H9 (cell line): ENCODE measurements at regions not wholly inside any gene's neighbourhood (a gene's known extent, or its start where the extent isn't known, plus 50 kb on each side); places are given as distances from the start of the nearest gene placed in this dataset.
"Not testable (repeated sequence)": the region's sequence is repeated elsewhere in the genome, so short reads cannot be mapped to it uniquely, and the experiment has no call there.

Experiments
- DNase-seq: peaks from one replicate; pipeline ENCODE4 v3.0.0-alpha.2; 2017
- H2AFZ ChIP-seq: one replicate; pipeline ENCODE4 v1.6.1; 2013; ENCODE audit warnings: mild to moderate bottlenecking, low read length, control low read depth, moderate library complexity
- H2AK5ac ChIP-seq: 2 replicates; pipeline ENCODE4 v1.6.1; 2013; ENCODE audit warnings: low read length, control low read depth, mixed read lengths; ENCODE audit not compliant: insufficient read length
- H2BK120ac ChIP-seq: one replicate; pipeline ENCODE4 v1.6.1; 2013; ENCODE audit warnings: low read depth, mild to moderate bottlenecking, low read length, control low read depth, inconsistent platforms; ENCODE audit not compliant: poor library complexity, severe bottlenecking
- H2BK12ac ChIP-seq: 2 replicates; pipeline ENCODE4 v1.6.1; 2013; ENCODE audit warnings: low read length, control low read depth, mixed read lengths, low read depth; ENCODE audit not compliant: insufficient read length
- H2BK15ac ChIP-seq: 2 replicates; pipeline ENCODE4 v1.6.1; 2013; ENCODE audit warnings: low read depth, low read length, control low read depth
- H2BK20ac ChIP-seq: one replicate; pipeline ENCODE4 v1.6.1; 2013; ENCODE audit warnings: low read depth, mild to moderate bottlenecking, low read length, control low read depth, inconsistent platforms; ENCODE audit not compliant: poor library complexity, severe bottlenecking
- H2BK5ac ChIP-seq: 2 replicates; pipeline ENCODE4 v1.6.1; 2013; ENCODE audit warnings: low read length, control low read depth, mixed read lengths; ENCODE audit not compliant: insufficient read length
- H3K14ac ChIP-seq: 2 replicates; pipeline ENCODE4 v1.6.1; 2013; ENCODE audit warnings: low read length, control low read depth; ENCODE audit not compliant: insufficient read depth
- H3K18ac ChIP-seq: 2 replicates; pipeline ENCODE4 v1.6.1; 2013; ENCODE audit warnings: low read depth, mild to moderate bottlenecking, mixed read lengths, low read length, control low read depth; ENCODE audit not compliant: insufficient read length
- H3K23ac ChIP-seq: 2 replicates; pipeline ENCODE4 v1.6.1; 2013; ENCODE audit warnings: low read length, control low read depth, mixed read lengths, low read depth; ENCODE audit not compliant: insufficient read length
- H3K23me2 ChIP-seq: 2 replicates; pipeline ENCODE4 v1.6.1; 2013; ENCODE audit warnings: low read depth, mild to moderate bottlenecking, mixed read lengths, low read length, control low read depth; ENCODE audit not compliant: insufficient read length, poor library complexity, severe bottlenecking
- H3K27ac ChIP-seq: 2 replicates; pipeline ENCODE4 v1.5.1; 2013; ENCODE audit warnings: low read length, control low read depth, mixed read lengths, low read depth; ENCODE audit not compliant: insufficient read length
- H3K27me3 ChIP-seq: 2 replicates; pipeline ENCODE4 v1.6.1; 2013; ENCODE audit warnings: low read length, control low read depth, inconsistent platforms; ENCODE audit not compliant: insufficient read depth
- H3K4ac ChIP-seq: 2 replicates; pipeline ENCODE4 v1.6.1; 2013; ENCODE audit warnings: low read depth, mild to moderate bottlenecking, control low read depth, inconsistent platforms, low read length, moderate library complexity
- H3K4me1 ChIP-seq: 2 replicates; pipeline ENCODE4 v1.6.1; 2013; ENCODE audit warnings: low read length, control low read depth, inconsistent platforms; ENCODE audit not compliant: insufficient read depth
- H3K4me2 ChIP-seq: 2 replicates; pipeline ENCODE4 v1.6.1; 2013; ENCODE audit warnings: low read length, control low read depth, mixed read lengths; ENCODE audit not compliant: insufficient read length, insufficient read depth
- H3K56ac ChIP-seq: 2 replicates; pipeline ENCODE4 v1.6.1; 2013; ENCODE audit warnings: low read depth, mild to moderate bottlenecking, mixed read lengths, low read length, control low read depth; ENCODE audit not compliant: insufficient read length
- H3K79me1 ChIP-seq: 2 replicates; pipeline ENCODE4 v1.6.1; 2013; ENCODE audit warnings: low read depth, mild to moderate bottlenecking, moderate library complexity, low read length, control low read depth, inconsistent platforms; ENCODE audit not compliant: insufficient read depth, poor library complexity, severe bottlenecking
- H3K79me2 ChIP-seq: 2 replicates; pipeline ENCODE4 v1.6.1; 2013; ENCODE audit warnings: low read length, control low read depth, inconsistent platforms; ENCODE audit not compliant: insufficient read depth
- H3K9ac ChIP-seq: 2 replicates; pipeline ENCODE4 v1.6.1; 2013; ENCODE audit warnings: low read length, control low read depth, mixed read lengths; ENCODE audit not compliant: insufficient read length; ENCODE audit errors: extremely low read depth
- H3K9me3 ChIP-seq: one replicate; pipeline ENCODE4 v1.6.1; 2013; ENCODE audit warnings: low read depth, low read length, inconsistent platforms; ENCODE audit not compliant: control insufficient read depth
- H3T11ph ChIP-seq: one replicate; pipeline ENCODE4 v1.6.1; 2013; ENCODE audit warnings: mild to moderate bottlenecking, low read length, control low read depth, inconsistent platforms
- H4K20me1 ChIP-seq: one replicate; pipeline ENCODE4 v1.6.1; 2013; ENCODE audit not compliant: control insufficient read depth, insufficient read length, insufficient read depth
- H4K5ac ChIP-seq: 2 replicates; pipeline ENCODE4 v1.6.1; 2013; ENCODE audit warnings: low read depth, mild to moderate bottlenecking, mixed read lengths, low read length, control low read depth; ENCODE audit not compliant: insufficient read length
- H4K8ac ChIP-seq: replicated peaks from 2 replicates; pipeline ENCODE4 v1.6.1; 2013; ENCODE audit warnings: low read length, control low read depth, mixed read lengths, low read depth; ENCODE audit not compliant: insufficient read length
- H4K91ac ChIP-seq: 2 replicates; pipeline ENCODE4 v1.6.1; 2013; ENCODE audit warnings: low read depth, mild to moderate bottlenecking, moderate library complexity, mixed read lengths, low read length, control low read depth; ENCODE audit not compliant: insufficient read length
- H3K27ac Mint-ChIP-seq, 3 experiments: 2 replicates in 2 of 3; 3 replicates in 1 of 3; pipeline ENCODE4 v1.8.0; 2020 to 2021; ENCODE audit warnings: mixed read lengths in 3 of 3, mild to moderate bottlenecking in 1 of 3, moderate library complexity in 1 of 3
- H3K27me3 Mint-ChIP-seq: 2 replicates; pipeline ENCODE4 v1.8.0; 2021; ENCODE audit warnings: low read depth, mild to moderate bottlenecking, moderate library complexity, mixed read lengths
- H3K36me3 Mint-ChIP-seq, 3 experiments: 2 replicates in 2 of 3; 3 replicates in 1 of 3; pipeline ENCODE4 v1.8.0; 2020 to 2021; ENCODE audit warnings: low read depth in 3 of 3, mixed read lengths in 3 of 3; ENCODE audit not compliant: insufficient read depth in 1 of 3
- H3K4me1 Mint-ChIP-seq, 2 experiments: 2 replicates each; pipeline ENCODE4 v1.8.0; 2020; ENCODE audit warnings: mixed read lengths in 2 of 2
- H3K4me3 Mint-ChIP-seq, 2 experiments: 2 replicates in 1 of 2; 3 replicates in 1 of 2; pipeline ENCODE4 v1.8.0; 2020 to 2021; ENCODE audit warnings: mild to moderate bottlenecking in 2 of 2, mixed read lengths in 2 of 2, moderate library complexity in 1 of 2
- H3K9me3 Mint-ChIP-seq, 2 experiments: 2 replicates in 1 of 2; 3 replicates in 1 of 2; pipeline ENCODE4 v1.8.0; 2020; ENCODE audit warnings: mild to moderate bottlenecking in 2 of 2, mixed read lengths in 2 of 2, moderate library complexity in 1 of 2
- WGBS: extraction: QIAGEN DNeasy Blood & Tissue Kit; methylation state at CpG from one replicate; pipeline ENCODE4 v1.1.7; 2013; ENCODE audit warnings: missing lambda C conversion rate, low lambda C conversion rate, mixed read lengths; ENCODE audit not compliant: insufficient read length; ENCODE audit errors: extremely low coverage; 5-methylcytosine and 5-hydroxymethylcytosine counted together

DNA sequence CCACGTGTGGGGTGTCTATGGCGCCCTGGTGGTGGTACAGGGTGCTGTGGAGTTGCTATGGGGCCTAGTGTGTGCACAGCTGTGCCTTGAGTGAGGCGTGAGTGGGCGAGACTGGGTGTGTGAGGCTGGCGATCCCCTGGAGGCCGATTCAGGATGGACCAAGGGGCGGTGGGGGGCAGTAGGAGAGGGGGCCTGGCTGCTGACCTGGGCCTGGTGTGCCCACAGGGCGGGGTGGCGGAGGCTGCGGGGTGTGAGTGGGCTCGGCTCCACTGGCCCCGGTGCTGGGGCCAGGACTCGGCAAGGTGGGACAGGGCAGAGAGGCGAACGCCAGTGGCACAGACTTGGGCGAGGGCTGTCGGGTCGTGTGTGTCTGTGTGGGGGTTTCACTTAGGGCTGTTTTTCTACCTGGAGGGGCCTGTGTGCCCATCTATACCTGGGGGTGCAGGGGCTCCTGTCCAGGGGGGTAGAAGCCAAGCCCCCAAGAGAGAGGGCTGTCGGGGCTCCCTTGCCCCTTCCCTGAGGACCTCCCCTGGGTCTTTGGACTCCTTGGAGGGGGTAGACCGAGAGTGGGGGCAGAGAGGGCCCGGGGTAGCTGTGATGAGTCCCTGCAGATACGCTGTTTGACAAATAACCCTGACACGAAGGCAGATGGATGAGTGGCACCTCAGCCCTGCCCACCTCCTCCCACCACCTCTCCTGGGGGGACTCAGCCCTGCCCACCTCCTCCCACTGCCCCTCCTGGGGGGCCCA lies 194.6 kb downstream of the TMEM121 start:
- H3K4me3 Mint-ChIP-seq, H2BK12ac ChIP-seq, H3K4me1 ChIP-seq, H3K27ac ChIP-seq, H3K27me3 Mint-ChIP-seq, H3K27ac Mint-ChIP-seq, H3K14ac ChIP-seq, H3K9ac ChIP-seq, H3K27me3 ChIP-seq, H2BK5ac ChIP-seq, H3K79me2 ChIP-seq, H3K9me3 ChIP-seq, H3K56ac ChIP-seq, H3K23ac ChIP-seq, DNase-seq, H4K5ac ChIP-seq, H3T11ph ChIP-seq, H3K23me2 ChIP-seq, H2AK5ac ChIP-seq, H4K8ac ChIP-seq, H2BK15ac ChIP-seq, H2BK120ac ChIP-seq, H3K4me2 ChIP-seq, H4K91ac ChIP-seq, H3K79me1 ChIP-seq, H3K18ac ChIP-seq, H2BK20ac ChIP-seq, H3K4ac ChIP-seq, H4K20me1 ChIP-seq, H3K4me1 Mint-ChIP-seq, H2AFZ ChIP-seq: not testable (repeated sequence)
- whole genome bisulfite sequencing, result no CpG with 5 or more reads among the region's 23 CpGs
- Mint-ChIP-seq H3K9me3 (peaks cover 37 to 47% of the 10 kb centered on the region in 2 experiments), H3K36me3 (peaks cover 5 to 14% (median 6%) of the 10 kb centered on the region in 3 experiments; a peak in 6 of 7 replicates)

DNA sequence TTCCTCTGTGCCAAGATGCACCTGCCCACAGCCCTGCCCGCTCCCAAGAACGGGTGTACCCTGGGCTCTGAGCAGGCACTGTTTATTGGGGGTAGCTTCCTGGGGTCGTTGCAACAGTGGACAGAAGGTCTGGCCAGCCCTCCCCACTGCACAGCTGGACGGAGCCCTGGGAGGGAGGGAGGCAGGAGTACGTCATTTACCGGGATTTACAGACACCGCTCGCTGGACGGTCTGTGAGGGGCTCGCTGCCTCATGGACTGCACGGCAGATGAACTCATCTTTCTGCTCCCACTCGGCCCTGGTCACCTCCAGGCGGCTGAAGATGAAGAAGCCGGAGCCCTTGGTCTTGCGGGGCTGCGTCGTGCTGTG lies 195.2 kb downstream of the TMEM121 start:
- Mint-ChIP-seq H3K9me3 (peaks cover 37 to 47% of the 10 kb centered on the region in 2 experiments), H3K36me3 (peaks cover 5 to 14% (median 6%) of the 10 kb centered on the region in 3 experiments; a peak in 6 of 7 replicates)
- H4K5ac ChIP-seq, H3K4me3 Mint-ChIP-seq, H2BK20ac ChIP-seq, H3K27me3 ChIP-seq, H4K91ac ChIP-seq, H3K79me2 ChIP-seq, H3K23me2 ChIP-seq, H3K4me2 ChIP-seq, H3K79me1 ChIP-seq, H3T11ph ChIP-seq, H2BK15ac ChIP-seq, H2BK12ac ChIP-seq, DNase-seq, H3K23ac ChIP-seq, H4K20me1 ChIP-seq, H3K4me1 Mint-ChIP-seq, H3K9me3 ChIP-seq, H3K14ac ChIP-seq, H3K27ac Mint-ChIP-seq, H3K27ac ChIP-seq, H2AFZ ChIP-seq, H3K9ac ChIP-seq, H4K8ac ChIP-seq, H2BK120ac ChIP-seq, H3K27me3 Mint-ChIP-seq, H3K4ac ChIP-seq, H3K56ac ChIP-seq, H2AK5ac ChIP-seq, H2BK5ac ChIP-seq, H3K18ac ChIP-seq, H3K4me1 ChIP-seq: not testable (repeated sequence)
- WGBS, result no CpG with 5 or more reads among the region's 17 CpGs
